ENCODE measurements at regions not wholly inside any gene's neighbourhood (a gene's known extent, or its start where the extent isn't known, plus 50 kb on each side); places are given as distances from the start of the nearest gene placed in this dataset.

GRCh38 chr2:17306706-17307105 lies 211.5 kb downstream of the RAD51AP2 start:
- no peak for TF ChIP-seq POLR2A (IDR thresholded peaks at IDR 0.05)
- no peak for TF ChIP-seq CTCF (IDR thresholded peaks at IDR 0.05)
